ENCODE measurements at regions not wholly inside any gene's neighbourhood (a gene's known extent, or its start where the extent isn't known, plus 50 kb on each side); places are given as distances from the start of the nearest gene placed in this dataset.

DNA sequence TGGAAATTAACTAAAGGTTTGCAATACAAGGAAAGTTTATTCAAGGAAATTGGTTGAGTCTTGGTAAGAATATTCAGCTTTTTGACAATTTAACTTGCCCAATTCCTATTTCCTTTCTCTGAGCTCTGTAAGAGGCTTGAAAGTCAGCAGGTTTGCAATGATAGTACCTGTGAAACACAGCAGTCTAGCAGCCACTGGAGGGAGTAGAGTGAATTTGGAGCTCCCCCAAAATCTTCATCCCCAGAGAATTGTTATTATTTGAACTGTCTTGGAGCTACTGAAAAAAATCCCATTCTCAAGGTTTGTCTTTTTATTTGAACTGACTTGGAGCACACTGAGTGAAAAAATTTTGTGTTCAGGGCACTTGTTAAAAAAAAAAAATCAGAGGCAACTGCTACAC is 654.2 kb upstream of the PKN2 start:
- ATAC-seq (ENCODE audit: poor library complexity) = no peak
- POLR2A ChIA-PET = interaction anchor here (0.6 kb wide), 1 partner anchor 651 kb away, joined by 3 read pairs; no protein-coding TSS in a partner anchor
- CTCF ChIA-PET = interaction anchor here (1.4 kb wide), 1 partner anchor 8 kb away, joined by 3 read pairs; no protein-coding TSS in a partner anchor
- no peaks in the 10 kb centered on the region for H3K9me3 ChIP-seq (ENCODE audit: control insufficient read depth in 1 of 2, insufficient read depth in 1 of 2, low read length in 2 of 2)
- Mint-ChIP-seq H3K27ac (no peak overlapping the region), H3K36me3 (ENCODE audit: low read depth) (no peaks in the 10 kb centered on the region), H3K4me1 (ENCODE audit: low read depth) (no peaks in the 10 kb centered on the region), H3K4me3 (no peak overlapping the region), H3K9me3 (peaks cover 3% of the 10 kb centered on the region), H3K27me3 (peaks cover 16% of the 10 kb centered on the region)
- no peak for DNase-seq
- no peaks in the 10 kb centered on the region for H3K4me1 ChIP-seq (ENCODE audit: insufficient read depth, low read length)
- H3K27me3 ChIP-seq (ENCODE audit: control insufficient read depth in 1 of 2, insufficient read depth in 2 of 2, low read length in 2 of 2) = peaks cover 0 to 4% of the 10 kb centered on the region in 2 experiments
- no peaks in the 10 kb centered on the region for H3K36me3 ChIP-seq (ENCODE audit: insufficient read depth, low read length)
- no peak overlapping the region for H3K27ac ChIP-seq (ENCODE audit: low read depth in 1 of 2, low read length in 2 of 2)
- H3K4me3 ChIP-seq (ENCODE audit: low read length) = no peak overlapping the region
- no peak for TF ChIP-seq CTCF (IDR thresholded peaks at IDR 0.05)
- intact Hi-C loops (cut with DNase I, micrococcal nuclease) = no loop called here

DNA sequence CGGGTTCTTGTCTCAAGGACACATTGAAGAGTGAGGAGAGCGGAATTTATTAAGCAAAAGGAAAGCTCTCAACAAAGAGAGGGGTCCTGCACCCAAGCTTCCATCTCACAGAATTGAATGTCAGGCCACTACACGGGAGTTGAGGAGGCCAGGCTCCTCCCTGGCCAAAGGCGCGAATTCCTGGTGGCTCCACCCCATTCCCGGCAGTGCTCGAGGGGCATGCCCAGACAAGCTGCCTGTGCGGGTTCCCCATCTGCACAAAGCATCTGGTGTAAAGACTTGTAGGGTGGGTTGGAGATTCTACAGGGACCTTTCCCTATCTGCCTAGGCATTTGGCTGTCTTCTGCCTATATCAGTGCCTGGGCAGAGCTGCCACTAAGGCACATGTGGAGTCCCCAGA is 648.5 kb upstream of the PKN2 start:
- Histone ChIP-seq H3K4me3 (ENCODE audit: low read length) (no peak overlapping the region), H3K27ac (ENCODE audit: low read depth in 1 of 2, low read length in 2 of 2) (no peak overlapping the region), H3K27me3 (ENCODE audit: control insufficient read depth in 1 of 2, insufficient read depth in 2 of 2, low read length in 2 of 2) (no peaks in the 10 kb centered on the region), H3K36me3 (ENCODE audit: insufficient read depth, low read length) (no peaks in the 10 kb centered on the region), H3K9me3 (ENCODE audit: control insufficient read depth in 1 of 2, insufficient read depth in 1 of 2, low read length in 2 of 2) (peaks cover 4 to 19% of the 10 kb centered on the region in 2 experiments), H3K4me1 (ENCODE audit: insufficient read depth, low read length) (no peaks in the 10 kb centered on the region)
- Mint-ChIP-seq H3K27ac (no peak overlapping the region), H3K4me1 (ENCODE audit: low read depth) (no peaks in the 10 kb centered on the region), H3K4me3 (no peak overlapping the region), H3K27me3 (peaks cover 5% of the 10 kb centered on the region), H3K9me3 (peaks cover 8% of the 10 kb centered on the region), H3K36me3 (ENCODE audit: low read depth) (no peaks in the 10 kb centered on the region)
- no peak for TF ChIP-seq CTCF (IDR thresholded peaks at IDR 0.05)
- intact Hi-C loops (cut with DNase I, micrococcal nuclease) = no loop called here
- POLR2A ChIA-PET = no interaction called here
- DNase-seq (no peak), ATAC-seq (ENCODE audit: poor library complexity) (no peak)
- CTCF ChIA-PET = no interaction called here

DNA sequence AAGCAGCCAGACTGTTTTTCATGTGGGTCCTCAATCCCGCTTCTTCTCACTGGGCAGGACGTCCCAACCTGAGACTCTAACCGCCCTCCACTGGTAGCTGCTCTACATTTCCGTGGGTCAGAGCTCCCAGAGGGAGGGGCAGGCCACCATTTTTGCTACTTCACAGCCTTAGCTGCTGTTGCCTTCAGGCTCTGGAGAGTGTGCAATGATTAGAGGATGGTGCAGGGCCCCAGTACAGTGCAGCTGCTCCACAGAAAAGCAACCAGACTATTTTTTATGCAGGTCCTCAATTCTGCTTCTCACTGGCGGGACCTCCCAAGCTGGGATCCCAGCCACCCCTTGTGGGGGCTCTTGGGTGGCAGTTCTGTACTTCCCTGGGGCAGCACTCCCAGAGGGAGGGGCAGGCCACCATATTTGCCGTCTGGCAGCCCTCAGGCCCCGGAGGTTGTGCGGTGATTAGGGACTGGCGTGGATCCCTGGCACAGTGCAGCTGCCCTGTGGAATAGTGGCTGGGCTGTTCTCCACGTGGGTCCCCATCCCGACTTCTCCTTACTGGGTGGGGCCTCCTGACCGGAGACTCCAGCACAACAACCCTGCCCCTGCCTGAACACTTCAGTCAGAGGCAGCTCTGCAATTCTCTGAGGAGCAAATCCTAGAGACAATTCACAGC is 647.6 kb upstream of the PKN2 start:
- H3K27me3 Mint-ChIP-seq = peaks cover 2% of the 10 kb centered on the region
- H3K9me3 Mint-ChIP-seq = peaks cover 8% of the 10 kb centered on the region
- ChIA-PET POLR2A (no interaction called here), CTCF (no interaction called here)
- intact Hi-C loops (cut with DNase I, micrococcal nuclease) = no loop called here
- H3K36me3 Mint-ChIP-seq (ENCODE audit: low read depth) = no peaks in the 10 kb centered on the region
- no peaks in the 10 kb centered on the region for H3K4me1 ChIP-seq (ENCODE audit: insufficient read depth, low read length)
- no peaks in the 10 kb centered on the region for H3K4me1 Mint-ChIP-seq (ENCODE audit: low read depth)
- no peak for TF ChIP-seq CTCF (IDR thresholded peaks at IDR 0.05)
- no peaks in the 10 kb centered on the region for H3K27me3 ChIP-seq (ENCODE audit: control insufficient read depth in 1 of 2, insufficient read depth in 2 of 2, low read length in 2 of 2)
- H3K4me3 ChIP-seq (ENCODE audit: low read length) = no peak overlapping the region
- H3K36me3 ChIP-seq (ENCODE audit: insufficient read depth, low read length) = no peaks in the 10 kb centered on the region
- DNase-seq = no peak
- ATAC-seq (ENCODE audit: poor library complexity) = no peak
- H3K27ac ChIP-seq (ENCODE audit: low read depth in 1 of 2, low read length in 2 of 2) = no peak overlapping the region
- H3K9me3 ChIP-seq (ENCODE audit: control insufficient read depth in 1 of 2, insufficient read depth in 1 of 2, low read length in 2 of 2) = peaks cover 4 to 19% of the 10 kb centered on the region in 2 experiments
- no peak overlapping the region for H3K4me3 Mint-ChIP-seq
- no peak overlapping the region for H3K27ac Mint-ChIP-seq

All from CD4-positive, alpha-beta T cell (primary cell).